HFFc6 (cell line): ENCODE measurements at regions not wholly inside any gene's neighbourhood (a gene's known extent, or its start where the extent isn't known, plus 50 kb on each side); places are given as distances from the start of the nearest gene placed in this dataset.

Experiments
- DNase-seq: peaks from one replicate; pipeline ENCODE4 v3.0.0-alpha.2; 2018
- H3K27ac Mint-ChIP-seq: 2 replicates; pipeline ENCODE4 v1.8.0; 2020; ENCODE audit warnings: mild to moderate bottlenecking, mixed read lengths
- H3K27me3 Mint-ChIP-seq: 2 replicates; pipeline ENCODE4 v1.8.0; 2021; ENCODE audit warnings: mild to moderate bottlenecking, moderate library complexity, mixed read lengths; ENCODE audit not compliant: insufficient read depth
- H3K36me3 Mint-ChIP-seq: 2 replicates; pipeline ENCODE4 v1.8.0; 2021; ENCODE audit warnings: low read depth, mixed read lengths
- H3K4me1 Mint-ChIP-seq: 2 replicates; pipeline ENCODE4 v1.8.0; 2020; ENCODE audit warnings: low read depth, mixed read lengths
- H3K4me3 Mint-ChIP-seq: 2 replicates; pipeline ENCODE4 v1.8.0; 2020; ENCODE audit warnings: mild to moderate bottlenecking, moderate library complexity, mixed read lengths
- H3K9me3 Mint-ChIP-seq: 2 replicates; pipeline ENCODE4 v1.8.0; 2020; ENCODE audit warnings: mild to moderate bottlenecking, mixed read lengths
- CTCF ChIP-seq: fragments of 200-600 bp; sonication (generic); IDR thresholded peaks from 2 replicates; pipeline ENCODE4 v1.5.0; 2021; ENCODE audit warnings: antibody characterized with exemption, mild to moderate bottlenecking

- H3K4me3 Mint-ChIP-seq = no peak overlapping the region
- TF ChIP-seq CTCF = no peak
- H3K9me3 Mint-ChIP-seq = peaks cover 28% of the 10 kb centered on the region
- H3K27me3 Mint-ChIP-seq = no peaks in the 10 kb centered on the region
- peaks cover 21% of the 10 kb centered on the region for H3K4me1 Mint-ChIP-seq
- peaks cover 22% of the 10 kb centered on the region for H3K36me3 Mint-ChIP-seq
- H3K27ac Mint-ChIP-seq = no peak overlapping the region
- no peak for DNase-seq
Observed at GRCh38 chr1:222065234-222065633, 323.3 kb upstream of the DUSP10 start.

DNA sequence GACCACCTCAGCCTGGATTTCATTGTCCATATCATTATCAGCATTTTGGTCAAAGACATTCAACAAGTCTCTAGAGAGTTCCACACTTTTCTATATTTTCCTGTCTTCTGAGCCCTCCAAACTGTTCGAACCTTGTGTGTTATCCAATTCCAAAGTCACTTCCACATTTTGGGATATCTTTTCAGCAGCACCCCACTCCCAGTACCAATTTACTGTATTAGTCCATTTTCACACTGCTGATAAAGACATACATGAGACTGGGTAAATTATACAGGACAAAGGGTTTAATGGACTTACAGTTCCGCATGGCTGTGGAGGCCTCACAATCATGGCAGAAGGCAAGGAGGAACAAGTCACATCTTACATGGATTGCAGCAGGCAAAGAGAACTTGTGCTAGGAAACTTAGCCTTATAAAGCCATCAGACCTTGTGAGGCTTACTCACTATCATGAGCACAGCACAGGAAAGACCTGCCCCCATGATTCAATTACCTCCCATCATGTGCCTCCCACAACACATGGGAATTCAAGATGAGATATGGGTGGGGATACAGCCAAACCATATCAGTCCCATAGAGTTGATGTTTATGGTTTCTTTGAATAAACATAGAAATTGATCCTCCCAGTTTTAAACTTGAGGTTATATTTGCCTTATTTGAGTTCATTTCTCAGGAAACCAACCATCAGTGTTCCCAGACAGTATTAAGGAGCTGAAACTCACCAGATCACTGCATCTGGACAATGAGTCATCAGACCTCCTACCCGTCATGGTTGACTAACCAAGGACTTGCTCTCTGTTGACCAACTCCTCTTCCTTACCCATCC, 322.7 kb upstream of the DUSP10 start:
- Mint-ChIP-seq H3K36me3 (peaks cover 22% of the 10 kb centered on the region), H3K4me1 (peaks cover 21% of the 10 kb centered on the region), H3K27ac (0 out of 2 replicates have a peak overlapping the region, but pooled peaks have one; percentile 27), H3K9me3 (peaks cover 28% of the 10 kb centered on the region), H3K4me3 (no peak overlapping the region), H3K27me3 (no peaks in the 10 kb centered on the region)
- DNase-seq = peak; percentile 56
- no peak for TF ChIP-seq CTCF

GRCh38 chr1:222062640-222063039, 320.8 kb upstream of the DUSP10 start:
- DNase-seq = no peak
- H3K4me1 Mint-ChIP-seq = peaks cover 21% of the 10 kb centered on the region
- no peak for TF ChIP-seq CTCF

DNA sequence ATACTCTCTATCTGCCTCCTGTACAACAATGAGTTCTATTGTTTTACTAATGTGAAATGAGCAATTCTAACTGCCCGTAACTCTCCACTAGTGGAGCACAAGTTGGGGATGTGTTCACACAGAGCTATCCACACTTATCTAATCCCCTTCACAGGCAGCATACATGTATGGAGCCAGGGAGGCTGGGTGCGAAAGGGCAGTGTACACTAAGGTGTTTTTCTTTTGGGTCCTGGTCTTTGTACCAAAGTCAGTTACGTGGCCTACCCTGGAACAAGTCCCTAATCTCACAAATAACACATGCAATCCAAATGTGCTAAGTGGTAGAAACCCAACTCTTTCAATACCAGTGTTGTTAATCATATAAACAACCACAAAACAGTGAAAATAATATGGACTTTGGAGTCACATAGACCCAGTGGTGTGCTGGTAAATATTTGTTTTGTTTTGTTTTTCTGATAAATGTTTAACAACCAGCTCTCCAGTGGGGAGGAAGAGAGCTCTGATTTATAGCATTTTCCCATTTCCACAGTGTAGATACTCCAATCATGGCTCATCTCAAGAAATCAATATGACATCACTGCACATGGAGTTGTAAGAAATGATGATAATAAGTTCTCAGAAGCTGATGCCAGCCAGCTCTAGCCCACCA, 319.9 kb upstream of the DUSP10 start:
- no peak for TF ChIP-seq CTCF
- Mint-ChIP-seq H3K4me3 (no peak overlapping the region), H3K27ac (no peak overlapping the region), H3K9me3 (peaks cover 28% of the 10 kb centered on the region), H3K27me3 (no peaks in the 10 kb centered on the region), H3K36me3 (peaks cover 22% of the 10 kb centered on the region), H3K4me1 (peaks cover 21% of the 10 kb centered on the region)
- DNase-seq = no peak

More at GRCh38 chr1:222062640-222063039, 320.8 kb upstream of the DUSP10 start:
- Mint-ChIP-seq H3K9me3 (peaks cover 28% of the 10 kb centered on the region), H3K4me3 (no peak overlapping the region), H3K27me3 (no peaks in the 10 kb centered on the region), H3K27ac (no peak overlapping the region), H3K36me3 (peaks cover 22% of the 10 kb centered on the region)

DNA sequence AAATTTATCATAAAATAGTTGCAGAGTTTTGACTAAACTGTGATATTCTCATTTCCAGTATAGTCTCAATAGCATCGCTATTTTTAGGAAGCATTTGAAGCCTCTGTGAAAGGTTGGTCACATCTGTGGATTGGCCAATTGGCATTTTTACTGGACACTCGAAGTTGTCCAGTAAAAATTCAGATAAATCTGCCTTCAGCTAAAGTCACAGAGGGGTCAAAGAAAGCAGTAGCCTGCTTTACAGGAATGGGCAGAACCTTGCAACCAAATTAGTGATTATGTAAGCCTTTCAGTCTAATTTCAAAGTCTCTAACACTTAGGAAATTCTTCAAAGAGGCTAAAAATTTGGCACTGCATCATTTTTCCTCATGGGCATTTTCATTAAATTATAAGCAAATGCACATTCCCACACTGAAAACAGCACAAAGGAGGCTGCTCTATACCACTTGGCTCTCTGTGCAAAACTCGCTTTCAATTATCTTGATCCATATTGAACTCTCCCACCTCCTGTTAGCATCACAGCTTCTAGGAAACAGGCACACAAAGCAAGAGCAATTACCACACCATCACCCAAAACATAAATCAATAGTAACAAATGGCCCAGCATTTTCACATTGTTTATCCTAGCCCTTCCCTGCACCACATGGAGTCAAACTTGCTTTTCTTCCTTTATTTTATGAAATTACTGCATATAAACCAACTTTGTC, 318.5 kb upstream of the DUSP10 start:
- Mint-ChIP-seq H3K27ac (no peak overlapping the region), H3K36me3 (peaks cover 17% of the 10 kb centered on the region), H3K27me3 (no peaks in the 10 kb centered on the region), H3K4me3 (no peak overlapping the region), H3K9me3 (peaks cover 25% of the 10 kb centered on the region), H3K4me1 (peaks cover 21% of the 10 kb centered on the region)
- DNase-seq = no peak
- no peak for TF ChIP-seq CTCF
